ENCODE measurements at regions not wholly inside any gene's neighbourhood (a gene's known extent, or its start where the extent isn't known, plus 50 kb on each side); places are given as distances from the start of the nearest gene placed in this dataset.

GRCh38 chr6:11656491-11656890 lies 118.9 kb downstream of the TMEM170B start:
- no peaks in the 10 kb centered on the region for H3K27me3 ChIP-seq (ENCODE audit: low read length)
- intact Hi-C loops (cut with micrococcal nuclease): loop anchor here (5.0 to 10.0 kb wide), 2 partner anchors 631 to 948 kb away; no protein-coding TSS in a partner anchor
- H3K4me3 ChIP-seq (ENCODE audit: low read length): no peak overlapping the region
- CTCF ChIA-PET: interaction anchor here (0.5 kb wide), 1 partner anchor 763 kb away, joined by 3 read pairs; no protein-coding TSS in a partner anchor
- H3K9me3 ChIP-seq (ENCODE audit: low read length): no peaks in the 10 kb centered on the region
- H3K79me2 ChIP-seq (ENCODE audit: low read length): no peaks in the 10 kb centered on the region
- no peaks in the 10 kb centered on the region for H3F3A ChIP-seq (ENCODE audit: low read length, unreplicated experiment)
- no peaks in the 10 kb centered on the region for H3K9me2 ChIP-seq (replicated peaks; ENCODE audit: low read length)
- no TSS peak for BruUV-seq (replicated peaks)
- ATAC-seq (no peak), DNase-seq (no peak)
- no peaks in the 10 kb centered on the region for H3K36me3 ChIP-seq (ENCODE audit: low read depth, low read length)
- H3K27ac ChIP-seq (ENCODE audit: low read length): no peak overlapping the region
- no peak for TF ChIP-seq EZH2phosphoT487 (IDR thresholded peaks at IDR 0.05; ENCODE audit: borderline replicate concordance, low read length)
- no peak for TF ChIP-seq EZH2 (IDR thresholded peaks at IDR 0.05; ENCODE audit: low read length, unreplicated experiment)
- no peak for TF ChIP-seq CTCF (conservative IDR thresholded peaks at IDR 0.05; ENCODE audit: low read depth, low read length)
- no peak overlapping the region for H3K4me2 ChIP-seq (ENCODE audit: low read length)
- H3K9ac ChIP-seq (ENCODE audit: low read length): no peak overlapping the region
- no peaks in the 10 kb centered on the region for H4K20me1 ChIP-seq (ENCODE audit: low read length)
- H2AFZ ChIP-seq (ENCODE audit: low read length): no peak overlapping the region
- POLR2A ChIA-PET (ENCODE audit: unreplicated experiment): no interaction called here
- H3K4me1 ChIP-seq (ENCODE audit: insufficient read depth, low read length): peaks cover 23% of the 10 kb centered on the region

- H3K4me2 ChIP-seq (ENCODE audit: low read length): no peak overlapping the region
- BruUV-seq (replicated peaks): no TSS peak
- no peaks in the 10 kb centered on the region for H3K36me3 ChIP-seq (ENCODE audit: low read depth, low read length)
- H3K9ac ChIP-seq (ENCODE audit: low read length): no peak overlapping the region
- no peak overlapping the region for H3K27ac ChIP-seq (ENCODE audit: low read length)
- H4K20me1 ChIP-seq (ENCODE audit: low read length): no peaks in the 10 kb centered on the region
- ATAC-seq (no peak), DNase-seq (no peak)
- H3K4me3 ChIP-seq (ENCODE audit: low read length): no peak overlapping the region
- H3K9me2 ChIP-seq (replicated peaks; ENCODE audit: low read length): no peaks in the 10 kb centered on the region
- POLR2A ChIA-PET (ENCODE audit: unreplicated experiment): no interaction called here
- CTCF ChIA-PET: no interaction called here
- intact Hi-C loops (cut with micrococcal nuclease): loop anchor here (5.0 to 10.0 kb wide), 2 partner anchors 628 to 945 kb away; no protein-coding TSS in a partner anchor
- H3K9me3 ChIP-seq (ENCODE audit: low read length): no peaks in the 10 kb centered on the region
- no peaks in the 10 kb centered on the region for H3K79me2 ChIP-seq (ENCODE audit: low read length)
- H3K27me3 ChIP-seq (ENCODE audit: low read length): no peaks in the 10 kb centered on the region
- TF ChIP-seq CTCF (conservative IDR thresholded peaks at IDR 0.05; ENCODE audit: low read depth, low read length) (no peak), EZH2phosphoT487 (IDR thresholded peaks at IDR 0.05; ENCODE audit: borderline replicate concordance, low read length) (no peak), EZH2 (IDR thresholded peaks at IDR 0.05; ENCODE audit: low read length, unreplicated experiment) (no peak)
- peaks cover 10% of the 10 kb centered on the region for H3K4me1 ChIP-seq (ENCODE audit: insufficient read depth, low read length)
- H2AFZ ChIP-seq (ENCODE audit: low read length): no peak overlapping the region
- no peaks in the 10 kb centered on the region for H3F3A ChIP-seq (ENCODE audit: low read length, unreplicated experiment)
These were observed 118.8 kb downstream of the ADTRP start for GRCh38 chr6:11659757-11660156.

GRCh38 chr6:11662323-11662722 lies 116.3 kb downstream of the ADTRP start:
- no peaks in the 10 kb centered on the region for H3K79me2 ChIP-seq (ENCODE audit: low read length)
- H3K9ac ChIP-seq (ENCODE audit: low read length): no peak overlapping the region
- 0 out of 2 replicates have a peak, but pooled peaks cover 5% of the 10 kb centered on the region for H3K4me1 ChIP-seq (ENCODE audit: insufficient read depth, low read length)
- no peak for DNase-seq
- ChIA-PET CTCF (no interaction called here), POLR2A (ENCODE audit: unreplicated experiment) (no interaction called here)
- no peaks in the 10 kb centered on the region for H3K27me3 ChIP-seq (ENCODE audit: low read length)
- intact Hi-C loops (cut with micrococcal nuclease): no loop called here
- no peaks in the 10 kb centered on the region for H3F3A ChIP-seq (ENCODE audit: low read length, unreplicated experiment)
- no peak for ATAC-seq
- H4K20me1 ChIP-seq (ENCODE audit: low read length): no peaks in the 10 kb centered on the region
- no TSS peak for BruUV-seq (replicated peaks)
- no peak overlapping the region for H3K4me3 ChIP-seq (ENCODE audit: low read length)
- no peaks in the 10 kb centered on the region for H3K9me2 ChIP-seq (replicated peaks; ENCODE audit: low read length)
- no peaks in the 10 kb centered on the region for H3K9me3 ChIP-seq (ENCODE audit: low read length)
- H3K36me3 ChIP-seq (ENCODE audit: low read depth, low read length): no peaks in the 10 kb centered on the region
- no peak overlapping the region for H3K4me2 ChIP-seq (ENCODE audit: low read length)
- H2AFZ ChIP-seq (ENCODE audit: low read length): no peak overlapping the region
- no peak overlapping the region for H3K27ac ChIP-seq (ENCODE audit: low read length)
- TF ChIP-seq EZH2 (IDR thresholded peaks at IDR 0.05; ENCODE audit: low read length, unreplicated experiment) (no peak), EZH2phosphoT487 (IDR thresholded peaks at IDR 0.05; ENCODE audit: borderline replicate concordance, low read length) (no peak), CTCF (conservative IDR thresholded peaks at IDR 0.05; ENCODE audit: low read depth, low read length) (no peak)
